T-helper 17 cell (primary cell): ENCODE measurements at regions not wholly inside any gene's neighbourhood (a gene's known extent, or its start where the extent isn't known, plus 50 kb on each side); places are given as distances from the start of the nearest gene placed in this dataset.
"Not testable (repeated sequence)": the region's sequence is repeated elsewhere in the genome, so short reads cannot be mapped to it uniquely, and the experiment has no call there.

Experiments used
- ATAC-seq: fragments of 150-1000 bp; cut with Tn5 transposase; 2 replicates; pipeline ENCODE4 v1.10.0; 2021; ENCODE audit warnings: mild to moderate bottlenecking, moderate library complexity
- DNase-seq, 3 donors: peaks; one replicate each; pipeline versions ENCODE4 v3.0.0 to v3.0.0-alpha.2; 2020 to 2021
- H3K9me3 ChIP-seq: one replicate; pipeline ENCODE4 v1.7.0; 2013; ENCODE audit warnings: low read length, mild to moderate bottlenecking; ENCODE audit not compliant: control insufficient read depth, poor library complexity, severe bottlenecking
- H3K27ac Mint-ChIP-seq: one replicate; pipeline ENCODE4 v1.8.0; 2022; ENCODE audit warnings: mild to moderate bottlenecking, moderate library complexity, mixed read lengths
- H3K27me3 Mint-ChIP-seq: one replicate; pipeline ENCODE4 v1.8.0; 2022; ENCODE audit warnings: mixed read lengths
- H3K36me3 Mint-ChIP-seq: one replicate; pipeline ENCODE4 v1.8.0; 2022; ENCODE audit warnings: low read depth, mixed read lengths
- H3K4me1 Mint-ChIP-seq: one replicate; pipeline ENCODE4 v1.8.0; 2022; ENCODE audit warnings: mild to moderate bottlenecking, mixed read lengths
- H3K4me3 Mint-ChIP-seq: one replicate; pipeline ENCODE4 v1.8.0; 2022; ENCODE audit warnings: mild to moderate bottlenecking, moderate library complexity, mixed read lengths

DNA sequence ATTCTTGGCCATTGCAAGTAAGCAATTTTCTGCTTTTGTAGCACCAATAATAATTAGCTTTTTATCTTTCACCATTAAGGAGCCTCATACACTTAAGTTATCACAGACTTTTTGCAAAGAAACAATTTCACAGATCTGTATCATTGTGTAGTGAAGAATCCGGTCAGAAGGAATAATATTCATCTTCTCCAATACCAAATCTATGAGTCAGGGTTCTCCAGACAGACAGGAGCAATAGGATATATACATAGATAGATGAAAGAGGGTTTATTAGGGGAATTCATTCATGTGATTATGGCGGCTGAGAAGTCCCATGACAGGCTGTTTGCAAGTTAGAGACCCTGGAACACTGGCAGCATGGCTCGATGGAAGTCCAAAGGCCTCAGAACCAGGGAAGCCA lies 82.9 kb upstream of the UBASH3B start:
- Mint-ChIP-seq H3K4me3 (no peak overlapping the region), H3K4me1 (no peaks in the 10 kb centered on the region)

GRCh38 chr11:122563761-122564160 lies 91.8 kb upstream of the UBASH3B start:
- Mint-ChIP-seq H3K4me1 (no peaks in the 10 kb centered on the region), H3K4me3 (no peak overlapping the region), H3K36me3 (no peaks in the 10 kb centered on the region), H3K27me3 (peaks cover 34% of the 10 kb centered on the region), H3K27ac (no peak overlapping the region)
- ATAC-seq (no peak), DNase-seq (no peak)
- no peaks in the 10 kb centered on the region for H3K9me3 ChIP-seq

More for the DNA sequence above, 82.9 kb upstream of the UBASH3B start:
- Mint-ChIP-seq H3K36me3 (no peaks in the 10 kb centered on the region), H3K27me3 (peaks cover 7% of the 10 kb centered on the region), H3K27ac (no peak overlapping the region)
- ATAC-seq (no peak), DNase-seq (no peak)
- no peaks in the 10 kb centered on the region for H3K9me3 ChIP-seq

GRCh38 chr11:122559734-122560382 lies 95.7 kb upstream of the UBASH3B start:
- H3K36me3 Mint-ChIP-seq = no peaks in the 10 kb centered on the region
- ATAC-seq (no peak), DNase-seq (no peak)
- H3K4me3 Mint-ChIP-seq = no peak overlapping the region
- peaks cover 36% of the 10 kb centered on the region for H3K27me3 Mint-ChIP-seq
- H3K27ac Mint-ChIP-seq = no peak overlapping the region
- H3K9me3 ChIP-seq = no peaks in the 10 kb centered on the region
- no peaks in the 10 kb centered on the region for H3K4me1 Mint-ChIP-seq

DNA sequence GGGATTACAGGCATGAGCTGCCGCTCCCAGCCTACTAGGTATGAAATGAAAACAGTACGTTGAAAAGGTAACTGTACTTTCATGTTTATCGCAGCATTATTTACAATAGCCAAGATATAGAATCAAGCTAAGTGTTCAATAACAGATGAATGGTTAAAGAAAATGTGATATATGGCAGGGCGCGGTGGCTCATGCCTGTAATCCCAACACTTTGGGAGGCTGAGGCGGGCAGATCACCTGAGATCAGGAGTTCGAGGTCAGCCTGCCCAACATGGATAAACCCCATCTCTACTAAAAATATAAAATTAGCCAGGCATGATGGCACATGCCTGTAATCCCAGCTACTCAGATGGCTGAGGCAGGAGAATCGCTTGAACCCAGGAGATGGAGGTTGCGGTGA lies 96.3 kb upstream of the UBASH3B start:
- not testable (repeated sequence) for H3K4me1 Mint-ChIP-seq, H3K27ac Mint-ChIP-seq, H3K9me3 ChIP-seq, ATAC-seq, H3K36me3 Mint-ChIP-seq, DNase-seq, H3K4me3 Mint-ChIP-seq
- peaks cover 32% of the 10 kb centered on the region for H3K27me3 Mint-ChIP-seq

- not testable (repeated sequence) for H3K4me1 Mint-ChIP-seq, H3K4me3 Mint-ChIP-seq, DNase-seq, H3K9me3 ChIP-seq, H3K27ac Mint-ChIP-seq, ATAC-seq, H3K36me3 Mint-ChIP-seq
- H3K27me3 Mint-ChIP-seq = peaks cover 22% of the 10 kb centered on the region
Measured at GRCh38 chr11:122557163-122557562, 98.4 kb upstream of the UBASH3B start.

GRCh38 chr11:122556605-122557004 lies 98.9 kb upstream of the UBASH3B start:
- Mint-ChIP-seq H3K4me1 (no peaks in the 10 kb centered on the region), H3K36me3 (no peaks in the 10 kb centered on the region), H3K4me3 (no peak overlapping the region), H3K27me3 (peaks cover 22% of the 10 kb centered on the region), H3K27ac (no peak overlapping the region)
- ATAC-seq (no peak), DNase-seq (no peak)
- no peaks in the 10 kb centered on the region for H3K9me3 ChIP-seq

- Mint-ChIP-seq H3K27me3 (no peaks in the 10 kb centered on the region), H3K27ac (no peak overlapping the region), H3K4me3 (no peak overlapping the region), H3K4me1 (no peaks in the 10 kb centered on the region), H3K36me3 (no peaks in the 10 kb centered on the region)
- ATAC-seq = no peak
- DNase-seq = no peak
- no peaks in the 10 kb centered on the region for H3K9me3 ChIP-seq
Measured at GRCh38 chr11:122538060-122538459, 117.5 kb upstream of the UBASH3B start.

- no peak overlapping the region for H3K27ac Mint-ChIP-seq
- no peak overlapping the region for H3K4me3 Mint-ChIP-seq
- ATAC-seq (no peak), DNase-seq (no peak)
- no peaks in the 10 kb centered on the region for H3K4me1 Mint-ChIP-seq
- peaks cover 2% of the 10 kb centered on the region for H3K9me3 ChIP-seq
- peaks cover 52% of the 10 kb centered on the region for H3K27me3 Mint-ChIP-seq
- no peaks in the 10 kb centered on the region for H3K36me3 Mint-ChIP-seq
Measured at GRCh38 chr11:122524898-122525297, 130.6 kb upstream of the UBASH3B start.

GRCh38 chr11:122523846-122524805 lies 131.4 kb upstream of the UBASH3B start:
- ATAC-seq (no peak), DNase-seq (no peak)
- no peaks in the 10 kb centered on the region for H3K36me3 Mint-ChIP-seq
- peaks cover 52% of the 10 kb centered on the region for H3K27me3 Mint-ChIP-seq
- H3K4me3 Mint-ChIP-seq = no peak overlapping the region
- H3K27ac Mint-ChIP-seq = no peak overlapping the region
- no peaks in the 10 kb centered on the region for H3K9me3 ChIP-seq
- no peaks in the 10 kb centered on the region for H3K4me1 Mint-ChIP-seq

GRCh38 chr11:122521626-122522025 lies 133.9 kb upstream of the UBASH3B start:
- Mint-ChIP-seq H3K4me3 (no peak overlapping the region), H3K36me3 (no peaks in the 10 kb centered on the region), H3K4me1 (no peaks in the 10 kb centered on the region), H3K27me3 (peaks cover 52% of the 10 kb centered on the region), H3K27ac (no peak overlapping the region)
- no peaks in the 10 kb centered on the region for H3K9me3 ChIP-seq
- ATAC-seq = no peak
- DNase-seq = no peak

DNA sequence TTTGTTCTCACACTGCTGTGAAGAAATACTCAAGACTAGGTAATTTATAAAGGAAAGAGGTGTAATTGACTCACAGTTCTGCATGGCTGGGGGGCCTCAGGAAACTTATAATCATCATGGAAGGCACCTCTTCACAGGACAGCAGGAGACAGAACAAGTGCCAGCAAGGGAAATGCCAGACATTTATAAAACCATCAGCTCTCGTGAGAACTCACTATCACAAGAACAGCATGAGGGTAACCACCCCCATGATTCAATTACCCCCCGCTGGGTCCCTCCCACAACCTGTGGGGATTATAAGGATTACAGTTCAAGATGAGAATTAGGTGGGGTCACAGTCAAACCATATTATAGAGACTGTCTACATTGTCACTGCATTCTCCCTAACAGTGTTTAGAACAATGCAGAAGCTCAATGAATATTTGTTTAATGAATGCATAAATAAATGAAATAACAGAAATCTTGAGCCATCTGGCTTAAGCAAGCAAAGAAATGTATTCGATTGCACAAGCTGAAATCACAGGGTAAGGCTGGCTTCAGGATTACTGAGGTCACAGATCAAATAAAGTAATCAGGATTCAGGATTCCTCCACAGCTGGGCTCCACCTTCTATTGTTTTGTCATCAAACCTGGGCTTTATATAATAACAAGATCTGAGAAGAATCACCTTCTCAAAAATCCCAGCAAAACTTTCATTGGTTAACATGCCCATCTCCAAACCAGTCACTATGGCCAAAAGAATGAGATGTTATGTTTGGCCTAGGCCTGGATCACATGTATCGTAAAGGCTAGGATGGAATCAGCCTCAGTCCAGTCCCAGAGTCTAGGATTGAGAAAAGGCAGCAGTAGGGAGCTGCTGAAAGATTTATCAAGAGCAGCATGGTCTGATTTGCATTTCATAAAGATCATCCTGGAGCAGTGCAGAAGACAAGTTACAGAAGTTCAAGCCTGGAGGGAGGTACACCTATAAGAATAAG lies 137.8 kb upstream of the UBASH3B start:
- H3K4me1 Mint-ChIP-seq = no peaks in the 10 kb centered on the region
- H3K27me3 Mint-ChIP-seq = peaks cover 22% of the 10 kb centered on the region
- DNase-seq (no peak), ATAC-seq (no peak)
- H3K36me3 Mint-ChIP-seq = no peaks in the 10 kb centered on the region
- H3K4me3 Mint-ChIP-seq = no peak overlapping the region
- no peaks in the 10 kb centered on the region for H3K9me3 ChIP-seq
- H3K27ac Mint-ChIP-seq = no peak overlapping the region

GRCh38 chr11:122516686-122517085 lies 138.8 kb upstream of the UBASH3B start:
- ATAC-seq = no peak
- Mint-ChIP-seq H3K4me1 (no peaks in the 10 kb centered on the region), H3K27me3 (peaks cover 16% of the 10 kb centered on the region), H3K36me3 (no peaks in the 10 kb centered on the region), H3K4me3 (no peak overlapping the region), H3K27ac (no peak overlapping the region)
- H3K9me3 ChIP-seq = no peaks in the 10 kb centered on the region
- no peak for DNase-seq

GRCh38 chr11:122513997-122514396 lies 141.5 kb upstream of the UBASH3B start:
- no peaks in the 10 kb centered on the region for H3K4me1 Mint-ChIP-seq
- H3K36me3 Mint-ChIP-seq = no peaks in the 10 kb centered on the region
- peaks cover 11% of the 10 kb centered on the region for H3K27me3 Mint-ChIP-seq
- ATAC-seq (no peak), DNase-seq (no peak)
- no peak overlapping the region for H3K4me3 Mint-ChIP-seq
- H3K9me3 ChIP-seq = no peaks in the 10 kb centered on the region
- H3K27ac Mint-ChIP-seq = no peak overlapping the region
